ENCODE measurements at regions not wholly inside any gene's neighbourhood (a gene's known extent, or its start where the extent isn't known, plus 50 kb on each side); places are given as distances from the start of the nearest gene placed in this dataset.

DNA sequence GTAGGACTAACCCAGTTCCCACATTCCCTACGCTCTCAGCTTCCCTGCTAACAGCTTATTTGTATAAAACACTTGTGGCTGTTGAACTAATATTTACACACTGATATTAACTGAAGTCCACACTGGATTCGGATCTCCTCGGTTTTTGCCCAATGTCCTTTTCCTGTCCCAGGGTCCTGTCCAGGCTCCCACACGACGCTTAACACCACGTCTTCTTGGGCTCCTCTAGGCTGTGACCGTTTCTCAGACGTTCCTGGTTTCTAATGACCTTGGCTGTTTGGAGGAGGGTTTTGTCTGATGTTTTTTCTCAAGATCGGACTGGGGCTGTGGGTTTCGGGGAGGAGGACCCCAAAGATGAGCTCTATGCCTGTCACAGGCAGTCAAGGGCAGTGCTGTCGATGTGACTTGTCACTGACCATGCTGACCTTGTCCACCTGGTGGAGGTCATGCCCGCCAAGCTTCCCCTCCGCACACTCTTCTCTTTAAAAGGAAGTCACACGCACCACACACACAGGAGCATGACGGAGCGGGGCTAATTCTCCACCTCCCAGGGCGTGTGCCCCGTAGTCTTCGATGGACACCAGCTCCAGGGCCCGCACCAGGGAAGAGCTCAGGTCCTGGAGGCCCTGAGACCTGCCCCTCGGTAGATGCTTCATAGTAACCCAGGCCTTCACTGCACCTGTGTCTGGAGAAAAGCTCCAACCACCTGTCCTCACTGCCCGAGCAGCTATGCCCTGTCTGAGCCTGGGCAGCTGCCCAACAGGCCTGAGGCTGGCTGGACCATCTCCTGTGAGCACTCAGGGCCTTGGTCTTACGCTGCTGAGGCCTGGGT lies 72.0 kb downstream of the TTLL2 start:
- Histone ChIP-seq H3K4me1 (no peaks in the 10 kb centered on the region), H3K4me3 (no peak overlapping the region), H3K27ac (replicated peaks) (no peak overlapping the region), H3K27me3 (ENCODE audit: low read depth) (no peaks in the 10 kb centered on the region), H3K36me3 (no peaks in the 10 kb centered on the region), H3K9me3 (replicated peaks) (no peaks in the 10 kb centered on the region)
- TF ChIP-seq, protein P1, sequence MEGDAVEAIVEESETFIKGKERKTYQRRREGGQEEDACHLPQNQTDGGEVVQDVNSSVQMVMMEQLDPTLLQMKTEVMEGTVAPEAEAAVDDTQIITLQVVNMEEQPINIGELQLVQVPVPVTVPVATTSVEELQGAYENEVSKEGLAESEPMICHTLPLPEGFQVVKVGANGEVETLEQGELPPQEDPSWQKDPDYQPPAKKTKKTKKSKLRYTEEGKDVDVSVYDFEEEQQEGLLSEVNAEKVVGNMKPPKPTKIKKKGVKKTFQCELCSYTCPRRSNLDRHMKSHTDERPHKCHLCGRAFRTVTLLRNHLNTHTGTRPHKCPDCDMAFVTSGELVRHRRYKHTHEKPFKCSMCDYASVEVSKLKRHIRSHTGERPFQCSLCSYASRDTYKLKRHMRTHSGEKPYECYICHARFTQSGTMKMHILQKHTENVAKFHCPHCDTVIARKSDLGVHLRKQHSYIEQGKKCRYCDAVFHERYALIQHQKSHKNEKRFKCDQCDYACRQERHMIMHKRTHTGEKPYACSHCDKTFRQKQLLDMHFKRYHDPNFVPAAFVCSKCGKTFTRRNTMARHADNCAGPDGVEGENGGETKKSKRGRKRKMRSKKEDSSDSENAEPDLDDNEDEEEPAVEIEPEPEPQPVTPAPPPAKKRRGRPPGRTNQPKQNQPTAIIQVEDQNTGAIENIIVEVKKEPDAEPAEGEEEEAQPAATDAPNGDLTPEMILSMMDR (IDR thresholded peaks at IDR 0.05; ENCODE audit: borderline replicate concordance) = no peak
- intact Hi-C loops (cut with micrococcal nuclease) = no loop called here
- DNase-seq = no peak

DNA sequence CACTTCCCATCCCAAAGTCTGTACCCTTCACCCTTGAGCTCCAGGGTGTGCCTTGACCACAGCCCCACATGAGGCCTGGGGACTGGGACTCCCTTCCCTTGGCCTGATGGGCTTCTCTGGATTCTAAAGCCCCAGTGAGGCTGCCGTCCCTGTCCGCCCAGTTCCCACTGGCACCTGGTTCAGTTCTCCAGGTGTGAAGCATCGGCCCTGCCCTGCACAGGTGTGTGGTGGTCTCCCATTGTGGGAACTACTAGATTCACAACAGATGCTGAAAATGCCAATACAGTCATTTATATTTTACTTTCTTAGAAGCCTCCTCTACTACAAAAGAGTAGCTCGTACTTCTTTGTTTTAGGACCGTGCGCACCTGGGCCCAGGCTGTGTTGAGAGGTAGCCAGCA lies 72.8 kb downstream of the TTLL2 start:
- H3K36me3 ChIP-seq = no peaks in the 10 kb centered on the region
- TF ChIP-seq, protein P1 (IDR thresholded peaks at IDR 0.05; ENCODE audit: borderline replicate concordance) = no peak
- no peak for DNase-seq
- H3K27me3 ChIP-seq (ENCODE audit: low read depth) = no peaks in the 10 kb centered on the region
- intact Hi-C loops (cut with micrococcal nuclease) = no loop called here
- H3K9me3 ChIP-seq (replicated peaks) = no peaks in the 10 kb centered on the region
- no peaks in the 10 kb centered on the region for H3K4me1 ChIP-seq
- H3K27ac ChIP-seq (replicated peaks) = no peak overlapping the region
- H3K4me3 ChIP-seq = no peak overlapping the region

DNA sequence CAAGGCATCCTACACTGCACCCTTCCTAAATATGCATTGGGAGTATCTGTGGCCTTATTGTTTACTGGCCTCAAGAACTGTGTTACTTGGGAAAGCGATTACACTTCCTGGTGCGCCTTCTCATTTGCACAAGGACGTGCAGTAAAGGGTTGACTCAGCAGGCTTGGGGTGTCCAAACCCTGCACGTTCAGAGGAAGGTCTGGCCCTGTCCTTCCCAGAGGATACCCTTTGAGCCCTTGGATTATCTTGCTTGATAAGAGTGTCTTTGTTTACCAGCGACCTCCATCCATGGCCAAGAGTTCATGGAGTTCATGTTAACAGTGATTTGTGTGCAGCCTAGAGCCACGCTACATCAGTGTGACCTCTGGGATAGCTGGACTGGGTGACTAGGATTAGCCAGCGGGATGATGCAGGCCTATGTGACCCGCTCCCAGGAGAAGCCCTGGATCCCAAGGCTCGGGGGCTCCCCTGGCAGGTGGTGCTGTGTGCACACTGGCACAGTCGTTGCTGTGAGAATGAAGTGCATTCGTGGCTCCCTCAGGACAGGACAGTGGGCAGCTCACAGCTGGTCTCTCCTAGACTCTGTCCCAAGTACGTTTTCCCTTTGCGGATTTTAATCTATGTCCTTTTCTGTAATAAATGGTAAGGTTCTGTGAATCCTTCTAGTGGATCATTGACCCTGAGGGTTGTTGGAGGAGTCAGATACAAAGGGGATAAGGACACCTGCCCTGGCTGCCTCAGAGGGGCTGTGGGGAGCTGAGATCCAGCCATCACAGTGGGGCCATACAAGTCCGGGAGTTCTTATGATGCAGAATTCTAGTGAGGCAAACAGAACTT lies 73.5 kb downstream of the TTLL2 start:
- no peak overlapping the region for H3K27ac ChIP-seq (replicated peaks)
- H3K4me1 ChIP-seq = no peaks in the 10 kb centered on the region
- intact Hi-C loops (cut with micrococcal nuclease) = no loop called here
- TF ChIP-seq, protein P1 (IDR thresholded peaks at IDR 0.05; ENCODE audit: borderline replicate concordance) = no peak
- no peak overlapping the region for H3K4me3 ChIP-seq
- no peaks in the 10 kb centered on the region for H3K27me3 ChIP-seq (ENCODE audit: low read depth)
- H3K9me3 ChIP-seq (replicated peaks) = no peaks in the 10 kb centered on the region
- no peaks in the 10 kb centered on the region for H3K36me3 ChIP-seq
- DNase-seq = no peak

DNA sequence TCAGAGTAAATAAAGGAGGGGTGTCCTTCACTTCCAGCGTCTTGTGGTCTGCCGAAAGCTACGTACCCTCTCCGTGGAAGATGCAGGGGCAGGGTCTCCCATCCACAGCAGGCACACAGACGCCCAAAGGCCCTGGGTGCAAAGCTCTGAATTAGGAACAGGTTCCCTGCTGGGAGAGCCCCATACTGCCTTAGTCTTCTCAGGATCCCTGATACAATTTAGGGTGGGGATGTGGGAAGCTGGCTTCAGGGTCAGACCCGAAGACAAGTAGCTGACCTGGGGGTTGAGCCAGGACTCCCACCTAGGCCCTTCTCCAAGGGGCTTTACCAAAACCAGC lies 74.1 kb downstream of the TTLL2 start:
- H3K36me3 ChIP-seq = no peaks in the 10 kb centered on the region
- TF ChIP-seq, protein P1 (IDR thresholded peaks at IDR 0.05; ENCODE audit: borderline replicate concordance) = no peak
- no peaks in the 10 kb centered on the region for H3K9me3 ChIP-seq (replicated peaks)
- H3K4me3 ChIP-seq = no peak overlapping the region
- no peak overlapping the region for H3K27ac ChIP-seq (replicated peaks)
- peaks cover 3% of the 10 kb centered on the region for H3K27me3 ChIP-seq (ENCODE audit: low read depth)
- H3K4me1 ChIP-seq = no peaks in the 10 kb centered on the region
- intact Hi-C loops (cut with micrococcal nuclease) = no loop called here
- DNase-seq = no peak

DNA sequence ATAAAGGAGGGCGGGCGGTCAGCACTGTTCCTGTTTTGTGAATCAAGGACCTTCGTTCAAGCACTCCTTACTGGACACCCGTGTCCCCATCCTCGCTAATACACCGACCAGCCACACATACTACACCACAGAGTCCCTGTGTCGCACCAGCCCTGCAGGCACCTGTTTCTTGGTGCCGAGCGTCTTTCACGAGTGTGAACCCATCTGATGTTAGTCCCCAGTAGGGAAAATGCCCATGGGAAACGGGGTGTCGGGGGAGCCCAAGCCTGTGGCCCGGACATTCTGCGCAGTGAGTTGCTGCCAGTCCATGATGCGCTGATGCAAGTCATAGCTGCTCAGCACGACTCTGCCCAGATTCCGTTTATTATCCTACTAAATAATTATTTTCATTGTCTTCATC lies 74.7 kb downstream of the TTLL2 start:
- TF ChIP-seq, protein P1 (IDR thresholded peaks at IDR 0.05; ENCODE audit: borderline replicate concordance) = no peak
- DNase-seq = no peak
- intact Hi-C loops (cut with micrococcal nuclease) = no loop called here

More for the DNA sequence above, 74.7 kb downstream of the TTLL2 start:
- Histone ChIP-seq H3K27me3 (ENCODE audit: low read depth) (peaks cover 8% of the 10 kb centered on the region), H3K4me3 (no peak overlapping the region), H3K36me3 (no peaks in the 10 kb centered on the region), H3K4me1 (no peaks in the 10 kb centered on the region), H3K27ac (replicated peaks) (no peak overlapping the region), H3K9me3 (replicated peaks) (no peaks in the 10 kb centered on the region)

Data from left ventricle myocardium inferior (tissue), 1 donor.